22Rv1 (cell line): ENCODE measurements at regions not wholly inside any gene's neighbourhood (a gene's known extent, or its start where the extent isn't known, plus 50 kb on each side); places are given as distances from the start of the nearest gene placed in this dataset.
A peak's percentile ranks its signal among the peaks of the same experiment; 100 is the strongest.

Experiments
- H3K27ac ChIP-seq: fragments of 450-650 bp; 2 replicates; pipeline ENCODE4 v1.5.1; 2017
- ZFX ChIP-seq: fragments of 450-650 bp; IDR thresholded peaks from 2 replicates; pipeline ENCODE4 v1.6.1; 2017; ENCODE audit warnings: antibody characterized with exemption, borderline replicate concordance
- TF ChIP-seq, protein P1 (sequence below): fragments of 450-650 bp; IDR thresholded peaks from 2 replicates; pipeline ENCODE4 v1.5.1; 2017; ENCODE audit warnings: mild to moderate bottlenecking

DNA sequence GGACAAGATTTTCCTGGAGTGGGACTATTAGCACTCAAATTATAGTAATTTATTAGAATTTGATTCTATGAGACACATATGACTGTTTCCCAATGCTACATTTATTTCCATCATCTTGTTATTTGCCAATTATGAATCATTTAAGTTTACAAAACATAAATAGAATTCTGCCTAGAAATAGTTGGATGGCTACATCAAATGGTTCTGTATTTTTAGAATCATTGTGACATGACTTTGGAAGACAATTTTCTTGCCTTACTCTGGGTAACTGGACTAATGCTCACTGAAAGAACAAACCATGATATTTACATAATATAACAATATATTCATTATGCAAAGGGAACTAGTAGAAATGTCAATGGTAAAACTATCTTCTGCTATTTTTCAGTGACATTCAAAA, 173.5 kb downstream of the ZIC1 start:
- H3K27ac ChIP-seq: no peak overlapping the region
- TF ChIP-seq ZFX: no peak
- TF ChIP-seq, protein P1, sequence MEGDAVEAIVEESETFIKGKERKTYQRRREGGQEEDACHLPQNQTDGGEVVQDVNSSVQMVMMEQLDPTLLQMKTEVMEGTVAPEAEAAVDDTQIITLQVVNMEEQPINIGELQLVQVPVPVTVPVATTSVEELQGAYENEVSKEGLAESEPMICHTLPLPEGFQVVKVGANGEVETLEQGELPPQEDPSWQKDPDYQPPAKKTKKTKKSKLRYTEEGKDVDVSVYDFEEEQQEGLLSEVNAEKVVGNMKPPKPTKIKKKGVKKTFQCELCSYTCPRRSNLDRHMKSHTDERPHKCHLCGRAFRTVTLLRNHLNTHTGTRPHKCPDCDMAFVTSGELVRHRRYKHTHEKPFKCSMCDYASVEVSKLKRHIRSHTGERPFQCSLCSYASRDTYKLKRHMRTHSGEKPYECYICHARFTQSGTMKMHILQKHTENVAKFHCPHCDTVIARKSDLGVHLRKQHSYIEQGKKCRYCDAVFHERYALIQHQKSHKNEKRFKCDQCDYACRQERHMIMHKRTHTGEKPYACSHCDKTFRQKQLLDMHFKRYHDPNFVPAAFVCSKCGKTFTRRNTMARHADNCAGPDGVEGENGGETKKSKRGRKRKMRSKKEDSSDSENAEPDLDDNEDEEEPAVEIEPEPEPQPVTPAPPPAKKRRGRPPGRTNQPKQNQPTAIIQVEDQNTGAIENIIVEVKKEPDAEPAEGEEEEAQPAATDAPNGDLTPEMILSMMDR: no peak

DNA sequence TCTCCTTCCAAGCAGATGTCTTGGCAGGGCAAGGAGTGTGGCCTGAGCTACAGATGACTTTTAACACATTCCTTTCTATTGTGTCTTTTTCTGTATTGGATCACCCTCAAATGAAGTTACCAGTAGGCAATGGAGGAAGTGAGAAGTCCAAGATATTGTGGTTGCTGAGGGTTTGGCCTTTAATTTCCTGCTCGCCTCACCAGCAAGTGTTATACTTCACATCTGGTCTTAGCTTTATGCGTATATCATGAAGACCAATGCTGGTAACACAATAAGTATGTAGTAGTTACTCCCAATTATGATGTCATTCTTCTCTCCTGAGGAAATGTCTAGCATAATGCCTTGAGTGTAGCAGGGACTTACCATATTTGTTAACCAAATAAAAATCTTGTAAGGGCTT, 179.9 kb downstream of the ZIC1 start:
- H3K27ac ChIP-seq: no peak overlapping the region
- TF ChIP-seq, protein P1: no peak
- no peak for TF ChIP-seq ZFX

DNA sequence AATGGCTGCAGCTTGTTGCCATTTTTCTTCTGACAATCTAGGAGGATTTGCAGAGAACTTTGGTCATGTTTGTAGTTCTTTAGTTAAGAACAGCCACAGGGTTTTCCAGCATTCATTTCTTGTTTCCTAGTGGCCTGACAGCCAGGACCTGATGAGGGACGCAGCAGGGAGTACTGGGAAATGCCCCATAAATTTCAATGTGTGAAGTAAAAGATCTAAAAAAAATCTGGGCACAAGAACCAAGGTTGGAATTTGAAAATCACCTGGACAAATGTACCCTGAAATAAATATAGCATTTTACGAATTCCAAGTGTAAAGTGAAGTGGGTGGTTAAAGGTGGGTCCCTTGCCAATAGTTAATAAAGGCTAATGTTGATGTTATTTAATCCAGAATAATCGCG, 195.0 kb downstream of the ZIC1 start:
- H3K27ac ChIP-seq: no peak overlapping the region
- TF ChIP-seq ZFX: no peak
- TF ChIP-seq, protein P1: no peak

DNA sequence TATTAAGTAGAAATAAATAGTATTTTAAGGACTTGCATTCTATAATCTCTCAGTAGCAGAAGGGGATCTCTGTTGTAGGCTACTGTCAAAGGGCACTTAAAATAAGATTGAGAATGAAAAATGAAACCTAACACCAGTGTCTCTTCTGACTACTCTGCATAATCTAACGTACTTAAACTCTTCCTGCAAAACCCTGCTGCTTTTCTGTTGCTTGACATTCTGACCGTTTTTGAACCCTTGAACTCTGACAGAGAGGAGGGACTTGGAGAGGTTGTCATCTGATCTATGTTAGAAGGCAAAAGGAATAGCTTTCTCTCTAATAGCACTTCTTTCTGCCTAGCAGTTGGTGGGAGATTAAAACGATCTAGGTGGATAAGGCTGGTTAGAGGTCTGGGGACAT, 204.6 kb downstream of the ZIC1 start:
- no peak overlapping the region for H3K27ac ChIP-seq
- TF ChIP-seq, protein P1: no peak
- TF ChIP-seq ZFX: no peak

DNA sequence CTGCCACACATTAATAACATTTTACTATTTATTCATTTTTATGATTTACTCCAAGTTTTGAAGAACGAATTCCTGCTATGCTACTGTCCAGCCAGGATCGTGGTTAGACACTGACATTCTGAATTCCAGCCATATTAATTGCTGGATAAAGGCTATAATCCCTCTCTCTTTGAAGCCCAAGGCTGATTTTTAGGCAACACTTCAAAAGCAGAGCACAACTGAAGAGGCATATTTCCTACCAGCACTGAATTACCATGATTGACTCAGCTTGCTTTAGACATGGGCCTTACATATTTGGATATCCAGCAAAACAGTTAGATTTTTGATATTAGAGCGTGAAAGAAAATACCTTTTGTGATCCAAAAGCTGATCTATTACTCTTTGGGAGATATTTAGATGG, 205.0 kb downstream of the ZIC1 start:
- no peak for TF ChIP-seq ZFX
- TF ChIP-seq, protein P1: no peak

DNA sequence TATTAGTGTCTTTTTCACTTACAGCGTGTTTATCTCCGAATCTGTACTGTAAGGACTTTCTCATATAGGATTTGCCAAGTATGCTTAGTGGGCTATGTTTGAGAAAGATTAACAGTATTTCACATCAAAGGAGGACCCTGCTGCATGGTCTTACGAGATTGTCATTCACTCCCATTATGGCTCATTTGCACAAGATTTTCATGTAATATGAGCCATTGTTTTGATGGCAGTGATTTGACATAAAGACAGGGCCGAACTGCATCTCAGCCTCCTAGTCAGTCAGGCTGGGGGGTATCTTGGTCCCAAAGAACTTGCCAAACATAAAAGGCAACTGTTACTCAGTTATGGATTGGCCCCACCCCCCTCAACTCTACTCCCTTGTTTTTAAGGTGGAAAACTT, 205.9 kb downstream of the ZIC1 start:
- no peak for TF ChIP-seq ZFX
- TF ChIP-seq, protein P1: no peak
- H3K27ac ChIP-seq: no peak overlapping the region

More for the DNA sequence above, 205.0 kb downstream of the ZIC1 start:
- no peak overlapping the region for H3K27ac ChIP-seq

DNA sequence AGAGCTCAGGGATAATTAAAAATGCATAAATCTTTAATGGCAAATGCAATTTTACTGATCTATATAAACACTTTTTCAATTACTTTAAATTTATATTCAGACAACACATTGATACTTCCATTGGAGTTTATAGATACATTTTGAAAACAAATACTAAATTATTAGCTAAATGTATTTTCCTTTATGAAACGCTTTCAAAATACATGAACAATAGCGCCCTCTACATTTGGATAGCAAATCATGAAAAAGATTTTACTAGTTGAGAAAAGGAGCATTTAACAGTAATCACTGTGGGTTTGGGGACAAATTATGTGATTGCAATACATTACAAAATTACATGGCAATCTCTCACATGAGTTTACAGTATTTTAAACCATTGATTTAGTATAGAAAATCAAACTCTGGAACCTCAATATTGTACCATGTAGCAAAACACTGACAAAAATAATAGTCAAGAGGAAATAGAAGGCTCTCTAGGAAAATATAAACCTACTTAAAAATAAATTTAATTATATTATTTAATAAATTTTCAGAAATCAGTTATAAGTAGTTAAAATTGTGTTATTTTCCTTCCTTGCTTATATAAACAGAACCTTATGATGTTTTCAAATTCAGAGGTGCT, 207.9 kb downstream of the ZIC1 start:
- TF ChIP-seq, protein P1: peak; percentile 73
- TF ChIP-seq ZFX: no peak
- H3K27ac ChIP-seq: no peak overlapping the region
